HG03442 (cell line): ENCODE measurements at regions not wholly inside any gene's neighbourhood (a gene's known extent, or its start where the extent isn't known, plus 50 kb on each side); places are given as distances from the start of the nearest gene placed in this dataset.
"Not testable (repeated sequence)": the region's sequence is repeated elsewhere in the genome, so short reads cannot be mapped to it uniquely, and the experiment has no call there.

ENCODE experiments used
- ATAC-seq: cut with Tn5 transposase; IDR thresholded peaks from one replicate; pipeline ENCODE4 v1.9.1; 2021; ENCODE audit warnings: mild to moderate bottlenecking, moderate library complexity; ENCODE audit not compliant: unreplicated experiment

DNA sequence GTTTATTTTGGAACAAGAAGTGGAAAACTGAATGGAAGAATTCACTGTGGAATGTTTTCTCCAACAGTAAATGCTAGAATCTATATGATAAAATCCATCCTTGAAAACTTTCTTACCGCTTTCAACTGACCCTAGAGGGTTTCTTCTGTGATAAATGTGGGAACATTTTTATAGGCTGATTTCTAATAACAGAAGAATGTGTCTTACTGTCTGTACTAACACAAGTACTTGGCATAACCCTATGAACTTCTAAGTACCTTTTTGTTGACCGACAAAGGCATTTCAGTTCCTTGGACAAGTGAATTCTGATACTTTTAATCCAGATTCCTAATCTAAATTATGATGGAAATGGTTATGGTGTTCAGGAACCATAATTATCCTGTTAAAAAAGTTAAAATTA lies 1109.7 kb upstream of the FLRT2 start:
- no peak for ATAC-seq

- ATAC-seq = no peak
Observed at GRCh38 chr14:84421621-84422020, 1108.3 kb upstream of the FLRT2 start.

DNA sequence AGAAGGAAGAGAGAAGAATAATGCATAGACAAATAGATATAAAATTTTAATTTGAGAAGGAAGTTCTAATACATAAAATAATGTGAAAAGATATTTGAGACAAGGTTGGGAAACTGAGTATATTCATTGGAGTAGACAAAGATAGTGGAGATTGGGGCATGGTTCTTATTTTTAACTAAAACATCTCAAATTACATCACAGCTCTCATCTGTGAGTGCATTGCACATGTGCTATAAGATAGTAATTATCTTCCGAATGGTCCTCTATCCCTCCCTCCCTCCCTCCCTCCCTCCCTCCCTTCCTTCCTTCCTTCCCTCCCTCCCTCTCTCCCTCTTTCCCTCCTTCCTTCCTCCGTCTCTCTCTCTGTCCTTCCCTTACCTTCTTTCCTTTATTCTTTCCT lies 1104.0 kb upstream of the FLRT2 start:
- no peak for ATAC-seq

DNA sequence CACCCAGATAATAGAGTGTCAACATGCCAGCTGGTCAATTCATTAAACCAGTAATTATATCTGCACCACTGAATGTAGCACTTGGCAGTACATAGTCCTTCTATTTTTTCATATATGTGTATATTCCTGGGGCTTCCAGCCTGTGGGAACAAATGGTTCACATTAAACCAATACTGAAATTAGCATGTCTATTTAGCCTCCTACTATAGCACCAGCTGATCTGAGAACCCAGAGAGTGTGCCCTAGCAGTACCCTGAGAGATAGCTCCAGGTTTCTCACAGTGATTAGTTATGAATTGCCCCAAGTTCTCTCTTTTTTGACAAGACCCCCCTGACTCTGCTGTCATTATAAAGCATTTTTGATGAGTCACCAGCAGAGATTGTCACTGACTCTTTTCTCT lies 1097.3 kb upstream of the FLRT2 start:
- ATAC-seq = no peak

DNA sequence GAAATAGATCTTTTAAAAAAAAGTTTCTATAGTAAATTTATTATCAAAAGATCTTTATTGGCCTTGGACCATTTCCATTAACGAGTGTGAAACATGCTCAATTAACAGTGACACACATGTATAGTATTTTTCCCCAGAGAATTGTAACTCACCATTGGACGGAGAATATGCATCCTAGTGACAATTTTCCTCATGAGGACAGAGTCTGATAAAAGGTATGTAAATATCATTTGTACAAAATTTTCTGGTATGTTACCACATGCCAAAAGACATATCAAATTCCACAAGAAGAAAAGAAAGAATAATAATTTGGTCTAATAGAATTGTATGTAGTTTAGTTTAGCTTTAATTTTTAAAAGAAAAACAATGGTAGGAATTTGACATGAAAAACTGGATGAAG lies 1096.0 kb upstream of the FLRT2 start:
- ATAC-seq = no peak

DNA sequence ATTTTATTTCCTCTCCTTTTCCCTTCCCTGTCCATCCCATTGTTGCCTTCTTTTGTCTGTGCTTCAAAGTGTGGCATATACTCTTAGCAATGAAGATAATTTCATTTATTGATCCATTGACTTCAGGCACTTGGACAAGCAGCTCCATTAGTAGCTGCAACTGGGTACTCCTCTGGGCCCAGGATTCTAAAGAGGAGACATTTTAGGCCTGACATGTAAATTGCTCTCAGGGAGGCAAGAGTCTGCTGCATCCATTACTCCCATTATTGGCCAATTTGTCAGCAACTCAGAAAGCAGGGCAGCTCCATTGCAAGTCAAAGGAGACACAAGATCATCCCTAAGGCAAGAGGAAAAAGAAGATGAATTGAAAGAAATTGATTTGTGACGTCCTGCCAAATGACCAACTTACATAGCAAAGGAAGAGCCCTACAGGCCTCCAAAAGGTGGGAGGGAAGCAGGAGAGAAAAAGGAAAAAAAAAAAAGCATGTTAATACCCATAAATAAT lies 1094.1 kb upstream of the FLRT2 start:
- ATAC-seq = no peak

GRCh38 chr14:84436528-84436927 lies 1093.4 kb upstream of the FLRT2 start:
- ATAC-seq = no peak

GRCh38 chr14:84442521-84442920 lies 1087.4 kb upstream of the FLRT2 start:
- no peak for ATAC-seq

DNA sequence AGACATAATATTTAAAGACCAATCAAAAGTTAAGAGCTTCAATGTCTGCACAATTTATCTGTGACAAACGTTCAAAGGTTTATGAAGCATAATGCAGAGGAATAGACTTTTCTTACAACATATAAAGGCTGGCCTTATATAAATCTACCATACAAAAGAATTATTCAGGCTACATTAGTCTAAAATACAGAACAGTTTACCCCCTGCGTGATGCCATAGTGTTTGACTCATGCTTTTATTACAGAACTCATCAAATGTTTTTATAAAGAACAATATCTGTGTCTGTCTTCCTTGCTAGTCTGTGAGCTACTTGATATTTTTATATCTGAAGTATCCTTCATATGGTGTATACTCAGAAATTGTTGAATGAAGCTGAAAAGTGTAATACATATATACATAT lies 1084.5 kb upstream of the FLRT2 start:
- ATAC-seq = no peak

DNA sequence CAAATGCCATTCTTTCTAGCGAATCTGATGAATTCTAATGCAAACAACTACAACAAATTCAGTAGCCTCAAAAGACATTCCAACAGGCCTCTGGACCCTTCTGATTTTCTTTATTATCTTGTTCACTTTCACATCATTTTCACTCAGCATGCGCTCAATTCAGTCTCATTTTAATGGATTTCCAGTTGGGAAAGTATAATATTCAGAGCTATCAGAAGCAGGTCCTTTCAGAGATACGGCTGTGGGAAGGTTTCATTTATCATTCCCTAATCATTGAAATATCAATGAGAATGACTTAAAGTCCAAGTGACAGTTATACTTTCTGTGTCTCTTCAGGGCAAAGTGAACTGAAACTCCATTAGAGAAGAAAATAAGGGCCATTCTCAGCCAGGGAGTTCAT lies 1083.7 kb upstream of the FLRT2 start:
- ATAC-seq = no peak

DNA sequence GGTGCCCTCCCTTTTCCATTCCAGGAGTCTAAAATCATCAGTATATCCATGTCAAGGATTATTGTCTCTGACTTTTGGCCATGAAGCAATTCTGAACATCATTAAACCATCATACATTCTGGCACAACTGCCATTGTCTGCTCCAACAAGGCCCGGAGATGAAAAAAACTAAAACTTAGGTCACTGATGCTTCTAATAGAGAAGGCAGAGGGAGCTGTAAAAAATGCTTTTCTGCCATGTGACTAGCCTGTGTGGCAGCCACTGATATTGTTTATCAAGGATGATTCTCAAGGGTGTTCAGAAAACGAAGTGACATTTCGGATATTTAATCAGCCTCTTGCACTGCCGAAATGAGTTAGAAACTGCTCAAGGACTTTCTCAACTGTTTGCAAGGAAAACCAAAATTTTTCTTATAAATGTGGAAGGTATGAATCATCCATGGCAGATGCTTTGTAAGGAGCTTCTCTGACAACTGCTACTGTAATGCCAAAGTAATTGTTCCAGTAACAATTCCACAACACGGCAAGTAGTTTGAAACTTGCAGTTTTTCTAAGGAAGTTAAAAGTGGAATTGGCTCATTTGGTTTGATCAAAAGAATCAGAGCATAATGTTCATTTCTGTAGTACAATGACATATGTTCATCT lies 1076.5 kb upstream of the FLRT2 start:
- no peak for ATAC-seq

DNA sequence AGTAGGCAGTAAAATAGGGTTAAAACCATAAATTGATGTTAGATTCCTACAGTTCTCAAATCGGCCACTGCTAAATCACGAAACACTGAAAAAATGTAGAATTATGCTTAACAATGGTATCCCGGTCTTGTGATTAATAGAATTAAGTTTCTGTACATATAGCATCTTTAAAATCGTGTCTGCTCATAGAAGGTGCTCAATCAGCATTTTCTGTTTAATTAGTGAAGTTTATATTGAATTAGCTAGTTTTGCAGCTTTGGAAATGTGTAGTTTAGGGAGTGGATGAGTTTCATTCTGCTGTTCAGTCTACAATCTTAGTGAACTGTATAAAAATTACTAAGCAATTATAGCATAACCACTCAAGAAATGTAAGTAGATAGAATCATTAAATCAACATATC lies 1075.8 kb upstream of the FLRT2 start:
- ATAC-seq = no peak

DNA sequence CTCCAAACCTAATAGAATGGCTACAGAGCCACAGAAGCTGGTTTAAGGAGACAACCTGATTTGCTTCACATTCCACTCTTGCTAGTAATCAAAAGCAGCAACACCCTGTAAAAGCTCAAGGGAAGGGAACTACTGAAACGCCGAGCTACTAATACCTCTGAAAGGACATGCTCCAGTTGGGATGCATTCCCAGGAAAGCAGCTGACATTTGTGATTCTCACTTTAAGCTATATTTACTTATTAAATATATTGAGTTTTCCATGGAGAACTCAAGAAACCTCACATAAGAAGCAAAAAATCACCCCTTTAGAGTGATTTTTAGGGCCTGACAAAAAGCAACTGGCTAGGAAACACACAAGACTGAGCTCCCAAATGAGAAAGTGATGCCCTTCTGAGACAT lies 1073.0 kb upstream of the FLRT2 start:
- no peak for ATAC-seq

DNA sequence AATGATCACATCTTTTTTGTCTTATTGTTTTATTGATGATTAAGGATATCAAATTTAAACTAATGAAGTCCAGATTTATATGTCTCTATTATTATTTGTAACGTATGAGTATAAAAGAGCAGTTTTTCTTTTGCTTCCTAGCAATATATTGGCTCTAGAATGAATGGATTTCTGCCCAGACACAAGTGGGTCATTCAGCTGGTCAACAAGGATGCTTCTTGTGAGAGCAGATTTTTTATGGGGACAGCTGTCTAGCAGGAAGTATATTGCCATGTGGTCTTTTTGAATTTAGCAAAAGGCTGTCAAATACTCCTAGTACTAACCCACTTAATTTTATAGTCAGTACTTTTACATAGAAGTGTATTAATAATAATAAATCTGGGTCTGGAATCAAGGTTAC lies 1071.1 kb upstream of the FLRT2 start:
- ATAC-seq = no peak

DNA sequence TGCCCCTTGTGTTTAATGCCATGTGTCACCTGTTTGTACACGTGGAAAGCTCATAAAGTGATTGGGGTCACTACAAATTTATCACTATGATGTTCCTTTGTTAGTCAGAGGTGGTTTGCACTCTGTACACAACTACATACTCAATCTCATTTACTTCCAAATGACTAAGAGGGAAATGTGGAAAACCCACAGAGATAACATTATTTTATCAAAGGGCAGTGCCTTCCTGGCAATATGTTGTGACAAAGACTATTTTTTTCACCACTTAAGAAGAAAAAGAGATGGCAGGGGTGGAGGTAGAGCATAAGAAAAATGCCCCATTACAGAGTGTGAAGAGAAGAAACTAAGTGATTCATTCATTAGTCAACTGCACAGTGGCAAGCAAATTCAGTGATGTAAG lies 1064.1 kb upstream of the FLRT2 start:
- ATAC-seq = no peak

- no peak for ATAC-seq
Observed at GRCh38 chr14:84468153-84468552, 1061.8 kb upstream of the FLRT2 start.

DNA sequence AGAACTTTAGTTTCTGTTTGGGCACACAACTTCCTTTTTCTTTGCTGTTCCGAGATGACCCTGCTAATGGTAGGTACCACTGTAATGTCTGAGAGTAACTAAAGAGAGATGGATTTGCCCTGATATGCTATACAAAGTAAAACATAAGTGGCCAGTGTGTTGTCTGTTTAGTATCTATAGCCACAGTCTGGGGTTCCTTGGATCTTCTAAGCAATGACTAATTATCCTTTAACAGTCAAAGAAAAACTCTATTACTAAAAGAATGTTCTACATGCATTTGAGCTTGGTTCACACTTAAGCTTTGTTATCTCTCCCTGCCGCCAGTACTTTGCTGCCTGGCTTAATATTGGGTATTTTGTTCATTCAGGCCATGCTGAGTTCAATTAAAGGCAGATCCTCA lies 1051.9 kb upstream of the FLRT2 start:
- no peak for ATAC-seq

DNA sequence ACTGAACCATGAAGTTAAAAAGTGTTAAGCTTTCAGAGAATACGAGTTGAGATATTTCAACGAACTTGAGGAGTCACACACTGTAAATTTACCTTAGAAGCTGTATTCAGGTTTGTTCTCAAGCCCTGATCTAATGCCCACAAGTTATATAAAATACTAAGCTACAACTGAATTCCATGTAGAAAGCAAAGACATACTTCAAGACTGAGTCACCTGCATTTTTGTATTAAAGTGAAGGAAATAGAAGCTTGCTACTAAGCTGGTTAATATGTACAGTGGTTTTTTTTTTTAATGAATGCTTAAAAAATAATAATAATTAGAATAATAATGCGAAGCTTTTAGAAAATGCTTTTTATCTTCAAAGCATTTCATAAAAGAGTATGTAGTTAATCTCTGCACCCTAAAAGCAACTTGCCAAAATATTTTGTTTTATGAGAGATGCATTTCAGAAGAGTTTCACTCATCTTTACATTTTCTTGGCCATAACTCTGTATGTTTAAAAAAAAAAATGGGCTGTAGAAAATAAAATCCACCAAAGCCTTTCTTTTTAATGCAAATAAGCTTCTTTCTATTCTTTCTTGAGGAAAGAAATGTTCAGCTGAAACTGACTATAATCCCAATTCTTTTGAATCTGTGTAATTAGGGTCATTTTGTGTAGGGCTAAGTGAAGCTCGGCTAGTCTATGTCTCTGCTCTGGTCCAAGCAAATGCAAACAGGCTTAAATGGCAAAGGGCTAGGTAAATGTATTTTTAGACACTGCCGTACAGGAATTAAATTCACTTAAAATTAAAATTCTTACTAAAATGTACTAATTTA lies 1047.5 kb upstream of the FLRT2 start:
- ATAC-seq = no peak

- ATAC-seq = no peak
Observed at GRCh38 chr14:84483072-84483420, 1046.9 kb upstream of the FLRT2 start.

DNA sequence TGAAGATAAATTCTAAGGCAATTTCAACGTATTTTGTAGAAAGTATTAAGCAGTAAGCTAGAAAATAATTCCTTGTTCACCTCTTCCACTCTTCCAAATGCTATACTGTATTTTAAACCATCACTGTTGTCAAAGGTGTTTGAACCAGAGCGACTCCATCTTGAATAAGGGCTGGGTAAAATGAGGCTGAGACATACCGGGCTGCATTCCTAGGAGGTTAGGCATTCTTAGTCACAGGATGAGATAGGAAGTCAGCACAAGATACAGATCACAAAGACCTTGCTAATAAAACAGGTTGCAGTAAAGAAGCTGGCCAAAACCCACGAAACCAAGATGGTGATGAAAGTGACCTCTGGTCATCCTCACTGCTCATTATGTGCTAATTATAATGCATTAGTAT lies 1045.7 kb upstream of the FLRT2 start:
- not testable (repeated sequence) for ATAC-seq

GRCh38 chr14:84485036-84485435 lies 1044.9 kb upstream of the FLRT2 start:
- no peak for ATAC-seq

GRCh38 chr14:84490081-84490480 lies 1039.9 kb upstream of the FLRT2 start:
- no peak for ATAC-seq

GRCh38 chr14:84492685-84493084 lies 1037.3 kb upstream of the FLRT2 start:
- ATAC-seq = no peak
